SU-DHL-6 (cell line): ENCODE measurements at regions not wholly inside any gene's neighbourhood (a gene's known extent, or its start where the extent isn't known, plus 50 kb on each side); places are given as distances from the start of the nearest gene placed in this dataset.

Experiments
- H2AFZ ChIP-seq: fragments of 200-600 bp; sonication (generic); 2 replicates; pipeline ENCODE4 v1.6.1; 2014; ENCODE audit warnings: low read depth, mild to moderate bottlenecking, moderate library complexity, mixed read lengths, antibody characterized with exemption, low read length; ENCODE audit not compliant: severe bottlenecking
- H3F3A ChIP-seq: fragments of 200-600 bp; shearing (Covaris generic); 2 replicates; pipeline ENCODE4 v1.6.0; 2016; ENCODE audit warnings: antibody characterized with exemption, mild to moderate bottlenecking; ENCODE audit not compliant: insufficient read depth
- H3K27ac ChIP-seq: fragments of 200-600 bp; sonication (generic); 2 replicates; pipeline ENCODE4 v1.5.1; 2016; ENCODE audit warnings: low read depth, mild to moderate bottlenecking, low read length, moderate library complexity, mixed read lengths
- H3K27me3 ChIP-seq: fragments of 200-600 bp; sonication (generic), shearing (Covaris generic); 2 replicates; pipeline ENCODE4 v1.6.0; 2014; ENCODE audit warnings: mild to moderate bottlenecking, low read length
- H3K36me3 ChIP-seq: fragments of 200-600 bp; sonication (generic); 2 replicates; pipeline ENCODE4 v1.6.1; 2014; ENCODE audit warnings: mild to moderate bottlenecking, low read length, mixed read lengths
- H3K4me2 ChIP-seq: fragments of 300-600, 200-600 bp; shearing (Covaris generic), sonication (generic); 2 replicates; pipeline ENCODE4 v1.6.0; 2014; ENCODE audit warnings: low read length, low read depth, mild to moderate bottlenecking; ENCODE audit not compliant: poor library complexity, severe bottlenecking
- H3K4me3 ChIP-seq: fragments of 200-600 bp; sonication (generic); 2 replicates; pipeline ENCODE4 v1.5.1; 2014; ENCODE audit warnings: antibody characterized with exemption, low read length, mild to moderate bottlenecking, mixed read lengths; ENCODE audit not compliant: insufficient read depth, poor library complexity, severe bottlenecking
- H3K79me2 ChIP-seq: fragments of 200-600 bp; sonication (generic); 2 replicates; pipeline ENCODE4 v1.6.1; 2014; ENCODE audit warnings: mild to moderate bottlenecking, low read length, moderate library complexity; ENCODE audit not compliant: insufficient read depth
- H3K9ac ChIP-seq: fragments of 200-600 bp; sonication (generic); 2 replicates; pipeline ENCODE4 v1.7.0; 2014; ENCODE audit warnings: mild to moderate bottlenecking, low read length
- H3K9me2 ChIP-seq: fragments of 200-600 bp; sonication (generic); replicated peaks from 2 replicates; pipeline ENCODE4 v1.6.1; 2014; ENCODE audit warnings: low read length; ENCODE audit not compliant: insufficient read depth
- H3K9me3 ChIP-seq: fragments of 200-600 bp; sonication (generic); 2 replicates; pipeline ENCODE4 v1.6.1; 2014; ENCODE audit warnings: low read length, mixed read lengths; ENCODE audit not compliant: insufficient read depth
- H4K20me1 ChIP-seq: fragments of 200-600 bp; sonication (generic); 2 replicates; pipeline ENCODE4 v1.6.1; 2014; ENCODE audit warnings: low read depth, mild to moderate bottlenecking, antibody characterized with exemption, low read length, moderate library complexity, mixed read lengths
- CTCF ChIP-seq: fragments of 200-600 bp; sonication (generic); IDR thresholded peaks from one replicate; pipeline ENCODE4 v1.5.1; 2017; ENCODE audit warnings: antibody characterized with exemption, mild to moderate bottlenecking, low read length, moderate library complexity; ENCODE audit not compliant: insufficient read depth, poor library complexity, severe bottlenecking
- EZH2phosphoT487 ChIP-seq: fragments of 200-600 bp; sonication (generic), shearing (Covaris generic); conservative IDR thresholded peaks from 2 replicates; pipeline ENCODE4 v1.6.1; 2018; ENCODE audit warnings: mild to moderate bottlenecking, antibody characterized with exemption, low read length, moderate library complexity, mixed read lengths

- Histone ChIP-seq H3K4me3 (no peak overlapping the region), H3F3A (no peaks in the 10 kb centered on the region), H4K20me1 (no peaks in the 10 kb centered on the region), H3K27me3 (no peaks in the 10 kb centered on the region), H2AFZ (no peak overlapping the region), H3K9ac (no peak overlapping the region), H3K4me2 (no peak overlapping the region), H3K36me3 (no peaks in the 10 kb centered on the region; the same call in 1 of the 2 replicates), H3K9me2 (no peaks in the 10 kb centered on the region), H3K27ac (no peak overlapping the region), H3K79me2 (no peaks in the 10 kb centered on the region), H3K9me3 (no peaks in the 10 kb centered on the region)
- TF ChIP-seq EZH2phosphoT487: no peak
- TF ChIP-seq CTCF: no peak
These were observed 319.0 kb upstream of the IRX3 start for GRCh38 chr16:54605536-54606066.

- Histone ChIP-seq H3K4me3 (no peak overlapping the region), H2AFZ (no peak overlapping the region), H3F3A (no peaks in the 10 kb centered on the region), H3K27ac (no peak overlapping the region), H3K79me2 (no peaks in the 10 kb centered on the region), H4K20me1 (no peaks in the 10 kb centered on the region), H3K4me2 (no peak overlapping the region), H3K36me3 (no peaks in the 10 kb centered on the region; the same call in 1 of the 2 replicates), H3K9ac (no peak overlapping the region), H3K27me3 (no peaks in the 10 kb centered on the region), H3K9me2 (no peaks in the 10 kb centered on the region), H3K9me3 (no peaks in the 10 kb centered on the region)
- TF ChIP-seq CTCF: no peak
- no peak for TF ChIP-seq EZH2phosphoT487
These were observed 316.1 kb upstream of the IRX3 start for GRCh38 chr16:54602666-54603065.

- no peaks in the 10 kb centered on the region for H3K9me3 ChIP-seq
- H3K9me2 ChIP-seq: no peaks in the 10 kb centered on the region
- no peak overlapping the region for H3K4me2 ChIP-seq
- H3K27me3 ChIP-seq: no peaks in the 10 kb centered on the region
- no peaks in the 10 kb centered on the region for H3K79me2 ChIP-seq
- H3K36me3 ChIP-seq: no peaks in the 10 kb centered on the region
- no peak overlapping the region for H3K9ac ChIP-seq
- H4K20me1 ChIP-seq: no peaks in the 10 kb centered on the region
- no peak overlapping the region for H2AFZ ChIP-seq
- H3K27ac ChIP-seq: no peak overlapping the region
- H3K4me3 ChIP-seq: no peak overlapping the region
- TF ChIP-seq CTCF (no peak), EZH2phosphoT487 (no peak)
- H3F3A ChIP-seq: no peaks in the 10 kb centered on the region
These were observed 310.6 kb upstream of the IRX3 start for GRCh38 chr16:54597222-54597621.
